ENCODE measurements at regions not wholly inside any gene's neighbourhood (a gene's known extent, or its start where the extent isn't known, plus 50 kb on each side); places are given as distances from the start of the nearest gene placed in this dataset.
"Not testable (repeated sequence)": the region's sequence is repeated elsewhere in the genome, so short reads cannot be mapped to it uniquely, and the experiment has no call there.

GRCh38 chr20:7765221-7765620, 175.0 kb downstream of the HAO1 start:
- Histone ChIP-seq H3K27ac (ENCODE audit: low read length) (no peak overlapping the region), H3K4me1 (ENCODE audit: control insufficient read depth, low read depth, low read length) (no peaks in the 10 kb centered on the region)

GRCh38 chr20:7770046-7770445, 170.2 kb downstream of the HAO1 start:
- H3K4me3 ChIP-seq (ENCODE audit: low read length), result no peak overlapping the region
- H3K36me3 ChIP-seq (ENCODE audit: control insufficient read depth, low read depth, low read length), result no peaks in the 10 kb centered on the region
- H3K27ac ChIP-seq (ENCODE audit: low read length), result no peak overlapping the region
- no peaks in the 10 kb centered on the region for H3K27me3 ChIP-seq (ENCODE audit: control insufficient read depth, insufficient read depth, low read length)
- H3K4me1 ChIP-seq (ENCODE audit: control insufficient read depth, low read depth, low read length), result no peaks in the 10 kb centered on the region
- no peak overlapping the region for H3K9ac ChIP-seq (ENCODE audit: low read length)
- H3K9me3 ChIP-seq (ENCODE audit: control insufficient read depth, low read depth, low read length), result no peaks in the 10 kb centered on the region

More at GRCh38 chr20:7765221-7765620, 175.0 kb downstream of the HAO1 start:
- no peak overlapping the region for H3K9ac ChIP-seq (ENCODE audit: low read length)
- H3K27me3 ChIP-seq (ENCODE audit: control insufficient read depth, insufficient read depth, low read length), result no peaks in the 10 kb centered on the region
- H3K9me3 ChIP-seq (ENCODE audit: control insufficient read depth, low read depth, low read length), result no peaks in the 10 kb centered on the region
- no peak overlapping the region for H3K4me3 ChIP-seq (ENCODE audit: low read length)
- H3K36me3 ChIP-seq (ENCODE audit: control insufficient read depth, low read depth, low read length), result no peaks in the 10 kb centered on the region

- H3K36me3 ChIP-seq (ENCODE audit: control insufficient read depth, low read depth, low read length), result no peaks in the 10 kb centered on the region
- no peaks in the 10 kb centered on the region for H3K9me3 ChIP-seq (ENCODE audit: control insufficient read depth, low read depth, low read length)
- H3K4me3 ChIP-seq (ENCODE audit: low read length), result no peak overlapping the region
- H3K27ac ChIP-seq (ENCODE audit: low read length), result no peak overlapping the region
- no peaks in the 10 kb centered on the region for H3K27me3 ChIP-seq (ENCODE audit: control insufficient read depth, insufficient read depth, low read length)
- no peak overlapping the region for H3K9ac ChIP-seq (ENCODE audit: low read length)
- no peaks in the 10 kb centered on the region for H3K4me1 ChIP-seq (ENCODE audit: control insufficient read depth, low read depth, low read length)
Observed at GRCh38 chr20:7770578-7770977, 169.7 kb downstream of the HAO1 start.

GRCh38 chr20:7772371-7772770, 167.9 kb downstream of the HAO1 start:
- no peaks in the 10 kb centered on the region for H3K4me1 ChIP-seq (ENCODE audit: control insufficient read depth, low read depth, low read length)
- no peaks in the 10 kb centered on the region for H3K36me3 ChIP-seq (ENCODE audit: control insufficient read depth, low read depth, low read length)
- no peak overlapping the region for H3K9ac ChIP-seq (ENCODE audit: low read length)
- H3K27ac ChIP-seq (ENCODE audit: low read length), result no peak overlapping the region
- H3K4me3 ChIP-seq (ENCODE audit: low read length), result no peak overlapping the region
- H3K9me3 ChIP-seq (ENCODE audit: control insufficient read depth, low read depth, low read length), result peaks cover 11% of the 10 kb centered on the region
- H3K27me3 ChIP-seq (ENCODE audit: control insufficient read depth, insufficient read depth, low read length), result no peaks in the 10 kb centered on the region

- no peak overlapping the region for H3K27ac ChIP-seq (ENCODE audit: low read length)
- H3K9ac ChIP-seq (ENCODE audit: low read length), result no peak overlapping the region
- no peak overlapping the region for H3K4me3 ChIP-seq (ENCODE audit: low read length)
- no peaks in the 10 kb centered on the region for H3K4me1 ChIP-seq (ENCODE audit: control insufficient read depth, low read depth, low read length)
- H3K27me3 ChIP-seq (ENCODE audit: control insufficient read depth, insufficient read depth, low read length), result no peaks in the 10 kb centered on the region
- peaks cover 11% of the 10 kb centered on the region for H3K9me3 ChIP-seq (ENCODE audit: control insufficient read depth, low read depth, low read length)
- no peaks in the 10 kb centered on the region for H3K36me3 ChIP-seq (ENCODE audit: control insufficient read depth, low read depth, low read length)
Observed at GRCh38 chr20:7773511-7773910, 166.7 kb downstream of the HAO1 start.

- Histone ChIP-seq H3K4me1 (ENCODE audit: control insufficient read depth, low read depth, low read length) (no peaks in the 10 kb centered on the region), H3K36me3 (ENCODE audit: control insufficient read depth, low read depth, low read length) (no peaks in the 10 kb centered on the region), H3K4me3 (ENCODE audit: low read length) (no peak overlapping the region), H3K9ac (ENCODE audit: low read length) (no peak overlapping the region), H3K9me3 (ENCODE audit: control insufficient read depth, low read depth, low read length) (peaks cover 11% of the 10 kb centered on the region), H3K27ac (ENCODE audit: low read length) (no peak overlapping the region), H3K27me3 (ENCODE audit: control insufficient read depth, insufficient read depth, low read length) (no peaks in the 10 kb centered on the region)
Observed at GRCh38 chr20:7775072-7775471, 165.2 kb downstream of the HAO1 start.

DNA sequence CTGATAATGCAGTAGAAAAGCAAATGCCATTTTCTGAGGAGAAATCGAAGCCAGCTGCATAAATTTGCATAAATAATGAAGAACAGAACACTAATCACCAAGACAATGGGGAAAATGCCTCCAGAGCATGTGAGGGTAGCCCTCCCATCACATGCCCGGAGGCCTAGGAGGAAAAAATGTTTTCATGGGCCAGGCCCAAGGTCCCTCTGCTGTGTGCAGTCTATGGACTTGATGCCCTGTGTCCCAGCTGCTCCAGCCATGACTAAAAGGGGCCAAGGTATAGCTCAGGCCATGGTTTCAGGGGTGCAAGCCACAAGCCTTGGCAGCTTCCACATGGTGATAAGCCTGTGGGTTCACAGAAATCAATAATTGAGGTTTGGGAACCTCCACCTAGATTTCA, 164.1 kb downstream of the HAO1 start:
- Histone ChIP-seq H3K9ac (ENCODE audit: low read length) (no peak overlapping the region), H3K36me3 (ENCODE audit: control insufficient read depth, low read depth, low read length) (no peaks in the 10 kb centered on the region), H3K4me1 (ENCODE audit: control insufficient read depth, low read depth, low read length) (no peaks in the 10 kb centered on the region), H3K4me3 (ENCODE audit: low read length) (no peak overlapping the region), H3K27ac (ENCODE audit: low read length) (no peak overlapping the region), H3K9me3 (ENCODE audit: control insufficient read depth, low read depth, low read length) (peaks cover 11% of the 10 kb centered on the region), H3K27me3 (ENCODE audit: control insufficient read depth, insufficient read depth, low read length) (no peaks in the 10 kb centered on the region)

- Histone ChIP-seq H3K9me3 (ENCODE audit: control insufficient read depth, low read depth, low read length) (no peaks in the 10 kb centered on the region), H3K27me3 (ENCODE audit: control insufficient read depth, insufficient read depth, low read length) (no peaks in the 10 kb centered on the region), H3K4me3 (ENCODE audit: low read length) (no peak overlapping the region), H3K9ac (ENCODE audit: low read length) (no peak overlapping the region), H3K36me3 (ENCODE audit: control insufficient read depth, low read depth, low read length) (no peaks in the 10 kb centered on the region), H3K4me1 (ENCODE audit: control insufficient read depth, low read depth, low read length) (no peaks in the 10 kb centered on the region), H3K27ac (ENCODE audit: low read length) (no peak overlapping the region)
Observed at GRCh38 chr20:7790189-7790588, 150.1 kb downstream of the HAO1 start.

GRCh38 chr20:7792150-7792869, 147.9 kb downstream of the HAO1 start:
- H3K4me1 ChIP-seq (ENCODE audit: control insufficient read depth, low read depth, low read length), result no peaks in the 10 kb centered on the region
- no peak overlapping the region for H3K9ac ChIP-seq (ENCODE audit: low read length)
- H3K27ac ChIP-seq (ENCODE audit: low read length), result no peak overlapping the region
- H3K4me3 ChIP-seq (ENCODE audit: low read length), result no peak overlapping the region
- no peaks in the 10 kb centered on the region for H3K36me3 ChIP-seq (ENCODE audit: control insufficient read depth, low read depth, low read length)
- no peaks in the 10 kb centered on the region for H3K27me3 ChIP-seq (ENCODE audit: control insufficient read depth, insufficient read depth, low read length)
- no peaks in the 10 kb centered on the region for H3K9me3 ChIP-seq (ENCODE audit: control insufficient read depth, low read depth, low read length)

GRCh38 chr20:7798176-7798575, 142.1 kb downstream of the HAO1 start:
- Histone ChIP-seq H3K27me3 (ENCODE audit: control insufficient read depth, insufficient read depth, low read length) (no peaks in the 10 kb centered on the region), H3K4me1 (ENCODE audit: control insufficient read depth, low read depth, low read length) (no peaks in the 10 kb centered on the region), H3K27ac (ENCODE audit: low read length) (no peak overlapping the region), H3K9ac (ENCODE audit: low read length) (no peak overlapping the region), H3K4me3 (ENCODE audit: low read length) (no peak overlapping the region), H3K9me3 (ENCODE audit: control insufficient read depth, low read depth, low read length) (no peaks in the 10 kb centered on the region), H3K36me3 (ENCODE audit: control insufficient read depth, low read depth, low read length) (no peaks in the 10 kb centered on the region)

DNA sequence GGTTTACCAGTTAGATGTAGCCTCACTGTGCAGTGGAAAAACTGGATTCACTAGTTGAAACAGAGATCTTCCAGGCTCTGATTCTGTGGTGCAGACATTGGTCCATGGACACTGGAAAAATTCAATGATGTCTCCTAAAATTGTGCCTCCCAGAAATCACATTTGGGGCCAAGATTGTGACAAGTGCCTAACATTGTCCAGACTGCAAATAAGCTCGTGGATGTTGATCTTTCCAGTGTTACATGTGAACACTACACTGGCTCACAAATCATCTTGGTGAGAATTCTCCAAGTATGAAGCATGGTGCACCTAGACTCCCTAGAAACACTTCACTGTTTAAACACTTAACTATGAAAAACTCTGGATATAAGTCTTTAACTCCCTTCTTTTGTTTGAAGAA, 140.4 kb downstream of the HAO1 start:
- Histone ChIP-seq H3K9ac (ENCODE audit: low read length) (no peak overlapping the region), H3K9me3 (ENCODE audit: control insufficient read depth, low read depth, low read length) (no peaks in the 10 kb centered on the region), H3K4me3 (ENCODE audit: low read length) (no peak overlapping the region), H3K27me3 (ENCODE audit: control insufficient read depth, insufficient read depth, low read length) (peaks cover 11% of the 10 kb centered on the region), H3K4me1 (ENCODE audit: control insufficient read depth, low read depth, low read length) (no peaks in the 10 kb centered on the region), H3K36me3 (ENCODE audit: control insufficient read depth, low read depth, low read length) (no peaks in the 10 kb centered on the region), H3K27ac (ENCODE audit: low read length) (no peak overlapping the region)

GRCh38 chr20:7803411-7804151, 136.7 kb downstream of the HAO1 start:
- Histone ChIP-seq H3K4me3 (ENCODE audit: low read length) (peak overlapping the region; percentile 22), H3K27me3 (ENCODE audit: control insufficient read depth, insufficient read depth, low read length) (peaks cover 17% of the 10 kb centered on the region)
- not testable (repeated sequence) for H3K4me1 ChIP-seq (ENCODE audit: control insufficient read depth, low read depth, low read length); H3K36me3 ChIP-seq (ENCODE audit: control insufficient read depth, low read depth, low read length); H3K9ac ChIP-seq (ENCODE audit: low read length); H3K9me3 ChIP-seq (ENCODE audit: control insufficient read depth, low read depth, low read length); H3K27ac ChIP-seq (ENCODE audit: low read length)

Measured in iPS-18a (cell line).